Smooth muscle cell (in vitro differentiated cells): ENCODE measurements at regions not wholly inside any gene's neighbourhood (a gene's known extent, or its start where the extent isn't known, plus 50 kb on each side); places are given as distances from the start of the nearest gene placed in this dataset.

Experiments
- DNase-seq: peaks from one replicate; lab custom pipeline; 2025; ENCODE audit not compliant: unreplicated experiment; lab: John Stamatoyannopoulos, UW
- H2AFZ ChIP-seq: fragments of 200-600 bp; sonication (generic); 2 replicates; pipeline ENCODE4 v1.6.0; 2016; ENCODE audit warnings: antibody characterized with exemption, low read depth, mild to moderate bottlenecking
- H3F3A ChIP-seq: fragments of 200-600 bp; sonication (generic); 2 replicates; pipeline ENCODE4 v1.6.0; 2017; ENCODE audit warnings: antibody characterized with exemption, low read depth
- H3K27ac ChIP-seq: fragments of 200-600 bp; sonication (generic); 2 replicates; pipeline ENCODE4 v1.5.1; 2016; ENCODE audit warnings: low read depth, mild to moderate bottlenecking
- H3K27me3 ChIP-seq: fragments of 200-600 bp; sonication (generic); 2 replicates; pipeline ENCODE4 v1.6.1; 2016; ENCODE audit warnings: low read depth, mild to moderate bottlenecking
- H3K36me3 ChIP-seq: fragments of 200-600 bp; sonication (generic); 2 replicates; pipeline ENCODE4 v1.5.1; 2016; ENCODE audit warnings: low read depth
- H3K4me1 ChIP-seq: fragments of 200-600 bp; sonication (generic); 2 replicates; pipeline ENCODE4 v1.5.1; 2016; ENCODE audit warnings: low read depth
- H3K4me2 ChIP-seq: fragments of 200-600 bp; sonication (generic); 2 replicates; pipeline ENCODE4 v1.6.0; 2016; ENCODE audit warnings: mild to moderate bottlenecking
- H3K4me3 ChIP-seq: fragments of 200-600 bp; sonication (generic); 2 replicates; pipeline ENCODE4 v1.5.1; 2016; ENCODE audit warnings: mild to moderate bottlenecking
- H3K79me2 ChIP-seq: fragments of 200-600 bp; sonication (generic); 2 replicates; pipeline ENCODE4 v1.6.0; 2016; ENCODE audit warnings: low read depth, mild to moderate bottlenecking
- H3K9ac ChIP-seq: fragments of 200-600 bp; sonication (generic); 2 replicates; pipeline ENCODE4 v1.6.0; 2016; ENCODE audit warnings: low read depth
- H3K9me3 ChIP-seq: fragments of 200-600 bp; sonication (generic); replicated peaks from 2 replicates; pipeline ENCODE4 v1.5.1; 2016; ENCODE audit warnings: low read depth
- H4K20me1 ChIP-seq: fragments of 200-600 bp; sonication (generic); 2 replicates; pipeline ENCODE4 v1.6.0; 2016; ENCODE audit warnings: low read depth
- CTCF ChIP-seq: fragments of 200-600 bp; sonication (generic); IDR thresholded peaks from 2 replicates; pipeline ENCODE4 v1.5.1; 2017; ENCODE audit warnings: borderline replicate concordance, mild to moderate bottlenecking, antibody characterized with exemption; ENCODE audit not compliant: insufficient read depth, poor library complexity, severe bottlenecking
- WGBS: methylation state at CpG from one replicate; pipeline ENCODE4 v1.1.7; 2016; ENCODE audit warnings: low lambda C conversion rate; 5-methylcytosine and 5-hydroxymethylcytosine counted together

- Histone ChIP-seq H3K4me2 (no peak overlapping the region), H3F3A (peaks cover 2% of the 10 kb centered on the region), H3K4me1 (no peaks in the 10 kb centered on the region), H3K27me3 (no peaks in the 10 kb centered on the region), H3K27ac (no peak overlapping the region), H4K20me1 (no peaks in the 10 kb centered on the region), H2AFZ (no peak overlapping the region), H3K79me2 (no peaks in the 10 kb centered on the region), H3K36me3 (no peaks in the 10 kb centered on the region), H3K4me3 (no peak overlapping the region), H3K9me3 (no peaks in the 10 kb centered on the region), H3K9ac (no peak overlapping the region)
- no peak for TF ChIP-seq CTCF
- WGBS = 88% methylated on average over 15 of the region's 15 CpGs
- no peak for DNase-seq
Measured at GRCh38 chr6:159455700-159456274, 237.3 kb downstream of the SOD2 start.

GRCh38 chr6:159450815-159451465, 242.1 kb downstream of the SOD2 start:
- Histone ChIP-seq H4K20me1 (no peaks in the 10 kb centered on the region), H3K9ac (no peak overlapping the region), H3K4me3 (no peak overlapping the region), H3K4me2 (peak overlapping the region; percentile 39), H3K27ac (peak overlapping the region; percentile 36), H3K36me3 (no peaks in the 10 kb centered on the region), H3K27me3 (peaks cover 6% of the 10 kb centered on the region), H2AFZ (no peak overlapping the region), H3K4me1 (no peaks in the 10 kb centered on the region), H3K79me2 (no peaks in the 10 kb centered on the region), H3F3A (peaks cover 6% of the 10 kb centered on the region), H3K9me3 (no peaks in the 10 kb centered on the region)
- no peak for TF ChIP-seq CTCF
- DNase-seq = no peak
- 3% methylated on average over 3 of the region's 3 CpGs for WGBS

GRCh38 chr6:159446340-159446739, 246.7 kb downstream of the SOD2 start:
- no peak for DNase-seq
- Histone ChIP-seq H3K4me2 (no peak overlapping the region), H3K27me3 (peaks cover 6% of the 10 kb centered on the region), H3K79me2 (no peaks in the 10 kb centered on the region), H2AFZ (no peak overlapping the region), H3K9ac (no peak overlapping the region), H3K27ac (no peak overlapping the region), H3K4me1 (no peaks in the 10 kb centered on the region), H4K20me1 (no peaks in the 10 kb centered on the region), H3F3A (peaks cover 6% of the 10 kb centered on the region), H3K9me3 (no peaks in the 10 kb centered on the region), H3K36me3 (no peaks in the 10 kb centered on the region), H3K4me3 (no peak overlapping the region)
- TF ChIP-seq CTCF = no peak
- WGBS = 78% methylated on average over 6 of the region's 6 CpGs

GRCh38 chr6:159445351-159445750, 247.7 kb downstream of the SOD2 start:
- Histone ChIP-seq H2AFZ (no peak overlapping the region), H3K36me3 (no peaks in the 10 kb centered on the region), H3K27me3 (peaks cover 6% of the 10 kb centered on the region), H3K4me2 (no peak overlapping the region), H3K27ac (no peak overlapping the region), H3K79me2 (no peaks in the 10 kb centered on the region), H4K20me1 (no peaks in the 10 kb centered on the region), H3K9me3 (no peaks in the 10 kb centered on the region), H3F3A (peaks cover under 1% of the 10 kb centered on the region), H3K9ac (no peak overlapping the region), H3K4me1 (no peaks in the 10 kb centered on the region), H3K4me3 (no peak overlapping the region)
- 46% methylated on average over 4 of the region's 4 CpGs for WGBS
- DNase-seq = no peak
- no peak for TF ChIP-seq CTCF
